GM04504 (cell line): ENCODE measurements at regions not wholly inside any gene's neighbourhood (a gene's known extent, or its start where the extent isn't known, plus 50 kb on each side); places are given as distances from the start of the nearest gene placed in this dataset.

Source experiments
- DNase-seq: peaks from one replicate; pipeline ENCODE4 v3.0.0-alpha.2; 2012; ENCODE audit warnings: low read depth

GRCh38 chr9:108444400-108445358, 411.1 kb downstream of the ACTL7B start:
- peak; percentile 92 for DNase-seq

DNA sequence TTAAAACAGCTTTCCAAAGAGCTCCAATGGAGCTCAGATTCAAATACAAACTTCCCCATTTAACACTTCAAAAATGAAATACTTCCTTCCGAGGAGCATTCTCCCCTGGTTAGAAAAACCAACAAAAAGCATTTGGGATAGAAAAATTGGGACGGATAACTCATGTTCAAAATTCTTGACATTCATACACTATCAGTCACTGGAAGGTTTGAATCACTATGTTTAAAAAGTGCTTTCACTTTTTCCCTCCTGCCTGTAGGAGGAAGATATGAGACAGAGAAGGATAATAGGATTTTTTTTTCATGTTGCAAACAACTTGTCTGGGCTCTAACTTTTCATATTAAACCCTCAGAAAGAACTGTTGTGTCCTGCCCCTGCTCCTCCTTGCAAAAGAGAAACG, 412.0 kb downstream of the ACTL7B start:
- DNase-seq = peak; percentile 23

- peak; percentile 24 for DNase-seq
These were observed 412.7 kb downstream of the ACTL7B start for GRCh38 chr9:108443019-108443633.

DNA sequence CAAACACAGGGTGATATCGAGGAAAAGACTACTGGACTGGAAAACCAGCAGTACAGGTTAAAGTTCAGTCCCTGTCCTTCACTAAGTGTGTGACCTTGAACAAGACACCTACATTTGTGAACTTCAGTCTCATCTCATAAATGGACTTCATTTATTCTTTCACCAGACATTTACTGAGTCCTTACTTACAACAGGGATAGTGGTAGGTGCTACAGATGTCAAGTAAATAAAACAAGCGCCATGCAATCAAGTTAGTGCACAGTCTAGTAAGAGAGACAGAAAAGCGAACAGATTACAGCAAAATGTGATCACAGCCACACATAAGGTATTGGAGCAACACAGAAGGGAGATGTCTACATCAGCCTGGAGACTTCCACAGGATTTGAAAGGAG, 413.2 kb downstream of the ACTL7B start:
- no peak for DNase-seq

DNA sequence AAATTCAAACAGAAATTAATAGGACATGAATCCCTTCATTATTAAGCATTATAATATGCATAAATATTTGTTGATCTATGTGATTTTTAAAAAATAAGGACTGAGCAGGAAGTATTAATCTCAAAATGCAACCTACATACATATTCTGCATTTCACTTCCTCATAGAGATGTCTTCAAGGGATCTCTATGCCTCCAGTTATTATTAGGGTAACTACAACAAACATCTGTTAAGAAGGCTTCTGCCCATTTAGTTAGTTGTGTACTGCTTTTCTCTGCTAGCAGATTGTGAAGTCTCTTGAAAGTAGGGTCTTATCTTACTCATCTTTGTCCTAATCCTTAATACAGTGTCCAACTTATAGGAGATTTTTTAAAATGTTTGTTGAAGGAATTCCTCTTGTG, 414.1 kb downstream of the ACTL7B start:
- DNase-seq = no peak

GRCh38 chr9:108441251-108441650, 414.5 kb downstream of the ACTL7B start:
- no peak for DNase-seq

DNA sequence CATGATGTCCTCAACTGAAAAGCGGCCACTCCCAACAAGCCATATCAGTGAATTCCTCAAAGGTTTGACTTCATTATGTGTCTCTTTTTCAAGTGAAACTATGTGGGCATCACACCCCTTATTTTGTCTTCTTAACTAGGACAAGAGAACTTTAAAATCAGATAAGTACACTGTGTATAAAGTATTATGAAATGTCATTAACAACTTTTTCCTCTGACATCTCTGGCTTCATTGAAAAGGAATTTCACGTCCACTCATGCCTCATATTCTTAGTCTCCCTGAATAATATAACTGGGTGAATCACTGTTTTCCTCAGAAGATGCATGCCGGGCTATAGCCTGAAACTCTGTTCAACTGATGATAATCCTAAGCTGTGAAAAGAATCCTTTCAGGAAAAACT, 415.8 kb downstream of the ACTL7B start:
- DNase-seq = peak; percentile 56

GRCh38 chr9:108437656-108438055, 418.1 kb downstream of the ACTL7B start:
- DNase-seq = no peak

- no peak for DNase-seq
These were observed 419.3 kb downstream of the ACTL7B start for GRCh38 chr9:108436448-108436847.

- DNase-seq = peak; percentile 5
These were observed 421.3 kb downstream of the ACTL7B start for GRCh38 chr9:108434502-108434901.

DNA sequence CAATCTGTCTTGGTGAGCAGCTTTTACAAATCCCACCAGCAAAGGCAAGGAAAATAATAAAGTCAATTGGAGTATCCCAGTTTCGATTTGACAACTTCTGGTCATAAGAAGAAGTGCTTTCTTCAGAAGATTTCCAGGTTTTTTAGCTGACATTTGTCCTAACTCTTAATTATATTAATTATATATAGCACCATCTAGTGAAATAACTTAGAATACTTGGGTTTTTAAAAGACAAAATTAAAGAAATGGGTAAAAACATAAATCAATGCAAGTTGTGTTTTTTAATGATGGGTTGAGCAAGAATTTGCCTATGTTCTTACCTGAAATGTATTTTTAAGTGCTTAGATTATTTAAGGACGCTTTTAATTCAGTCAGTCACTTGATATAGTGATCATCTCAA, 421.8 kb downstream of the ACTL7B start:
- no peak for DNase-seq

GRCh38 chr9:108430655-108431054, 425.1 kb downstream of the ACTL7B start:
- DNase-seq = no peak

- no peak for DNase-seq
These were observed 428.0 kb downstream of the ACTL7B start for GRCh38 chr9:108427751-108428150.

DNA sequence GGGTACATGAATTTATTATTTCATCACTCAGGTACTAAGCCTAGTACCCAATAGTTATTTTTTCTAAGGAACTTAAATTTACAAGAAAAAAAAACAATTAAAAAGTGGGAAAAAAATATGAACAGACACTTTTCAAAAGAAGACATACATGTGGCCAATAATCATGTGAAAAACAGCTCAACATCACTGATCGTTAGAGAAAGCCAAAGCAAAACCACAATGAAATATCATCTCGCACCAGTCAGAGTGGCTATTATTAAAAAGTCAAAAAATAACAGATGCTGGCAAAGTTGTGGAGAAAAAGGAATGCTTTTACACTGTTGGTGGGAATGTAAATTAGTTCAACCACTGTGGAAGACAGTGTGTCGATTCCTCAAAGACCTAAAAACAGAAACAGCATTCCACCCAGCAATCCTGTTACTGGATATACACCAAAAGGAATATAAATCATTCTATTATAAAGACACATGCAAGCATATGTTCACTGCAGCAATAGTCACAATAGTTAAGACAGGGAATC, 429.3 kb downstream of the ACTL7B start:
- DNase-seq = peak; percentile 11

DNA sequence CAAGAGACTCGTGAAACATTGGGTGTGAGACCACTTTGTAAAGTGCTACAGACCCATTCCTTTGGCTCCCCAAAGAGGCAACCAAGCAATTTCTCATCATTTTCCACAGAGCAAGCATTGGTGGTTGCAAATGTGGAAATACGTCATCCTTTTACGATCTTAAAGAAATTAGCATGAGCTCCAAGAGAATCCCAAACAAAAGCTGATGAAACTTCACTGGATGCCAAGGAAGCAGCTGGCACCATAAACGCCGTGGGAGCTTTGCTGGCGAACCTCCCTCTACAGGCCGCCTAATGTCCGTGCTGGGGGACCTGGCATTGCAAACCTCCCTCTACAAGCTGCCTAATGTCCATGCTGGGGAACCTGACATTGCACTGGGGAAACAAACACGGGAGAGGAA, 432.4 kb downstream of the ACTL7B start:
- no peak for DNase-seq

- DNase-seq = no peak
These were observed 436.4 kb downstream of the ACTL7B start for GRCh38 chr9:108419379-108419778.

DNA sequence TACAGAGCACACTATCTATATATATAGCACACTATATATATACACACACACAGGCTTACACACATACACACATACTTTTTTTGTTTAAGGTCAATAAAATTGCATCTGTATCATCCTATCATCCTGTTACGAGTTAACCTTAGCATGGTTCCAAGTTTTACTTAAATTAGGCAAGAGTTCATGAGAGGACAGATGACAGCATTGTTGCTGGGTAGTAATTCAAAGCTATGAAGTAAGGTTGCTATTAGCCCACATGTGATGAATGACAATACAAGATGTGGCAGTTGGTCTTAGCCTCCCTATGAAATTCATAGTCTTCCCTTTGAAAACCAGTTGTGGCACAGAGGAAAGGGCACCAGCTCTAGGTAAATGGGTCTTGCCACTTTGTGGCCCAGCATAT, 438.1 kb downstream of the ACTL7B start:
- DNase-seq = peak; percentile 17

DNA sequence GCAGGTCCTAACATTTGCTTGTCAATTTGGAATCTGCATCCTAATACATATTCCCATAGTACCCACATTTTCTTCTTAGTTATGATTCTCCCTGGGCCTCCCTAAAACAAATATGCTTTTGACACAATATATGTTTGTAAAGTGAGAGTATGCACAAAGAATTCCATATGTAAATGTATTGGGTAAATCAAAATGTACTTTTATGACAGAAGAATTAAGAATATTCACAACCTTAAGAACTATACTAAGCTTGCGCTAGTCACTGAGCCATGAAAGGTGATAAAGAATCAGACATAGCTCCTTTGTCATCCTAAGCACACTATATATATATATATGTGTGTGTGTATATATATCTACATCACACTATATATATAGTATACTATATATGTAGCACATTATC, 438.5 kb downstream of the ACTL7B start:
- DNase-seq = no peak

DNA sequence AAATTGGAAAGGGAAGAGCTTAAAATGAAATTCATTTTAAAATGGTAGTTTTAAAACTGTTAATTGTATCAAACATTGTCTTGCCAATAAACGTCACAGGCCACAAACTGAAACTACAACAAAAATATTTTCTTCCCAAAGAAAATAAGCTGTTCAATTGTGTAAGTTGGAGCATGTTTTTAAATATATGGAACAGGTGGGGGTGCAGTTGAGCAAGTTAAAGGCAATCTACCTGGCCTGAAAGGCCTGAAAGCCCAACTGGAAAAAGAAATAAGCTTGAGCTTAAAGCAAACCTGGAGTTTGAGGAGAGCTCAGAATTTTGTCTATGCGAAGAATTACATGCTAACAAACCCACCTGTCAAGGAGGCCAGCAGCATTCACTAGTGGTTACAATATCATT, 439.5 kb downstream of the ACTL7B start:
- DNase-seq = no peak

- no peak for DNase-seq
These were observed 442.0 kb downstream of the ACTL7B start for GRCh38 chr9:108413809-108414208.

DNA sequence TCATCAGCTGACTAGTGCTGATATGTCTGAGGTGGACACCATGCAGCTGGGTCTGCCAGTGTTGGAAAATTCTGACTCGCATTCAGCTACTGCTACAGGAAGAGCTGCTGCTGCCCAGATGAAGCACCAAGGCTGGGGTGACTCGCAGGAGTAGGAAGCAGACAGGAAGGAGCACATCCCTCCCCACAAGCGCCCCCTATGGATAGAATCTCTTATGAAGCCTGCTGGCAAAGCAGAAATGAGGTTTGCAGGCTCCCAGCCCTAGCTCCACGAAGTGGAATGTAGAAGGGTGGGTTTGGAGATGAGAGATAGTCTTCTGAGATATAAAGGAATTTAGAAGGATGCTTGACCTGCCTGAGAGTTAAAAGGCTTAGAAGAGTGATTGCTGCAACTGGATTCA, 443.0 kb downstream of the ACTL7B start:
- no peak for DNase-seq

DNA sequence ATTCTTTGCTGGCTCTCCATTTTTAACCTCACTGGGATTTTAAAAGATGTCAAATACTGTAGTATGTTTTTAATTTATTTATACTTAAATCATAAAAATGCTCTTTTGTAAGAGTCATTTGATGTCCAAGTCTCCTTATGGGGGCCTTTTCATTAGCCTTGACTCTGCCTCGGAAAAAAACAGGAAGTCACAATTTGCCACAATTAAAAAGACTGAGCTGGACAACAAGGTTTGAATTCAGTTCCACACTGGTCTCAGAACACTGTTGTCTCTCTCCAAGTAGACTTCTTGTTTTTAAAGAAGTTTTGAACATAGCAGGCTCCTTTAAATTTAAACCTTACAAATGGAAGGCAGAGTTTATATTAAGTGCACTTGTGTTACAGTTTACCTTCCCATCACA, 444.2 kb downstream of the ACTL7B start:
- DNase-seq = no peak

DNA sequence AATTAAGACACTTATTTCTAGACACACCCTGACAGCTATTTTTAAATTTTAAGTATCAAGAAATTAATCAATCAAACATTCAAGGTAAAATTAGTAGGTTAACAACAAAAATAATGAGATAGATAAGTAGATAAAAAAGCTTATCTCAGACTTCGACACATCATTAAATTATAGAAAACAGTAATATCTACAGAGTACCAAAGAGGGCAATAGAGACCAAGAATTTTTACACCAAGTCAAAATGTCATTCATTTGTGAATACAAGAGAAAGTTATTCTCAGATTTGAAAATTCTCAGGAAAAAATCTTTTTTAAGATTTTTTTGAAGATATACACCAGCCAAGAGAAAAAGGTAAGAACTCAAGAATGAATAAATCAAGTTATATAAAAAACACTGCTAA, 445.6 kb downstream of the ACTL7B start:
- DNase-seq = no peak
